ENCODE measurements at regions not wholly inside any gene's neighbourhood (a gene's known extent, or its start where the extent isn't known, plus 50 kb on each side); places are given as distances from the start of the nearest gene placed in this dataset.

DNA sequence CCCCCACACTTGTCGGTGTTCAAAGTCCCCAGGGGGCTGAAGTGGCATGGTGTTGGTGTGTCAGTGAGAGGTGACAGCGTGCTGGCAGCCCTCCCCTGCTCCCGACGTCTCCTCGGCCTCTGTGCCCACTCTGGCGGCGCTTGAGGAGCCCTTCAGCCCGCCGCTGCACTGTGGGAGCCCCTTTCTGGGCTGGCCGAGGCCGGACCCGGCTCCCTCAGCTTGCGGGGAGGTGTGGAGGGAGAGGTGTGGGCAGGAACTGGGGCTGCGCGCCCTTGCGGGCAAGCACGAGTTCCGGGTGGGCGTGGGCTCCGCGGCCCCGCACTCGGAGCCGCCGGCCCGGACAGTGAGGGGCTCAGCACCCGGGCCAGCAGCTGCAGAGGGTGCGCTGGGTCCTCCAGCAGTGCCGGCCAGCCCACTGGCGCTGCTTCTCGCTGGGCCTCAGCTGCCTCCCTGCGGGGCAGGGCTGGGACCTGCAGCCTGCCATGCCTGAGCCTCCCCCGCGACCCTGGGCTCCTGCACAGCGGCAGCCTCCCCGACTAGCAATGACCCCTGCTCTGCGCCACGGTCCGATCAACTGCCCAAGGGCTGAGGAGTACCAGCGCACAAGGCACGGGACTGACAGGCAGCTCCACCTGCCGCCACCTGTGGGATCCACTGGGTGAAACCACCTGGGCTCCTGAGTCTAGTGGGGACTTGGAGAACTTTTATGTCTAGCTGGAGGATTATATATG, 224.1 kb upstream of the RIOK2 start:
- DNase-seq: no peak

DNA sequence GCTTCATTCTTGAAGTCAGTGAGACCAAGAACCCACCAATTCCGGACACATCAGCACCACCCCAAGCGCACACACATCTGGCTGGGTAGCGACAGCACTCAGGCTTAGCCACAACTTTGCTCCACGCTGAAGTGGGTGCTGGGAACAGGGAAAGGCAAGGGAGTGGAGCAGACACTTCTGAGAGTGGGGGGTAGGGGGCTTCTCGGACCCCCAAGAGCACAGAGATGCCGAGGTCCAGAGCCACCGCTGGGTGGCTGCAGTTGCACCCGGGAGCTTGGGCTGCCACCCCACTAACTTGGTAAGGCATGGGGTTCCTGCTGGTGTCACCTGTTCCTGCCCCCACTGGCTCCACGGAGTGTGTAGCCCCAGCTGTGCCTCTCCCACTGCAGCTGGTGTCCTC, 225.3 kb upstream of the RIOK2 start:
- DNase-seq: no peak

GRCh38 chr5:97412959-97413358, 229.9 kb upstream of the RIOK2 start:
- DNase-seq: no peak

DNA sequence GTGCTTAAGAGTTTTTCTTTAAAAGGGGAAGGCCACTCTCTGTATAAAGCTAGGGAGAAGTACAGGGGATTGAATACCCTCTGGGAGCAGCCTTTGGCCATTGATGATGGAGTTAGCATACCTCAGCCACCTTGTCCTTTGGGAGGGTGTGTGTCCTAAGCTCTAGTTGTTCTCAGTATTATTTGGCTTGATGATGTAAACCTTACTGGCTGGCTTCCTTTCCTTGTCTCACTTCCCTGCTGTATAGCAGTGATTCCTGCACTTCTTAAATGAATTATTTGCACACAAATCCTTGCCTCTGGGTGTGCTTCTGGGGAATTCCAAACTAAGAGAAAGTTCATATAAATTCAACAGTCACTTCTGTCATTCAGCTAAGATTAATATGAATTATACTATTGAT, 234.9 kb upstream of the RIOK2 start:
- DNase-seq: no peak

DNA sequence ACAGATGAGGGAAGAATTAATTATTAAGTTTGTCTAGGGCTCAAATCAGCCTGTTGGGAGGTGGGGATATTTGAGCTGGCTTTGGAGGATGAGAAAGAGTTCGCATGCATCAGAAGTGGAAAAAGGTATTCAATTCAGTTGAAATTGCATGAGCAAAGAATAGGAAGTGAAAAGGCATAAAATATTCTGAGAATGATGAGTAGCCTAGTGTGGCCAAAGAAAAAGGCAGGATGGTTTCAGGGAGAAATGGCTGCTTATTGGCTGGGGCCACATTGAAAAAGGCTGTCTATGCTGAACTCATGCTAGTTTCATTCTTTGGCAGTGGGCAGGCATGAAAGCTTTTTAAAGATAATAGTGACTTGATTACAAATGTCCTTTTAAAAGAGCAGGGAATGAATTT, 235.4 kb upstream of the RIOK2 start:
- no peak for DNase-seq

DNA sequence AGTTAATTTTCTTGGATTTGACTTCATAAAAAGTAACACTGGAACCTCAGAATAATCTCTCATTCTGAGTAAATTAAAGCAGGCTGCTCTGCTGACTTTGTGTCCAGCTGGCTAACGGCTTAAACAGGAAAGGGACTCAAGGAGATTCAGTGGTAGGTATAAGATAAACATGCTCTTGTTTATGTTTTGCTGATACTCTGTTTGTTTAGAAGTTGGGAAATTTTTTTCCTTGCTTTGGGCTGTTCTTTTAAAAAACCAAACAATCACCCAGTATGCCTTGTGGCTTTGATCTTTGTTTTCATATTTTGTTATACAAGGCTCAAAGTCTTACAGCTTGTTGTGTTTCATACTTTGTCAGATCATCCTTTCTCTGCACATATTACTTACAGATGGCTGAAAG, 237.6 kb upstream of the RIOK2 start:
- no peak for DNase-seq

- DNase-seq: no peak
These were observed 239.6 kb upstream of the RIOK2 start for GRCh38 chr5:97422678-97423077.

DNA sequence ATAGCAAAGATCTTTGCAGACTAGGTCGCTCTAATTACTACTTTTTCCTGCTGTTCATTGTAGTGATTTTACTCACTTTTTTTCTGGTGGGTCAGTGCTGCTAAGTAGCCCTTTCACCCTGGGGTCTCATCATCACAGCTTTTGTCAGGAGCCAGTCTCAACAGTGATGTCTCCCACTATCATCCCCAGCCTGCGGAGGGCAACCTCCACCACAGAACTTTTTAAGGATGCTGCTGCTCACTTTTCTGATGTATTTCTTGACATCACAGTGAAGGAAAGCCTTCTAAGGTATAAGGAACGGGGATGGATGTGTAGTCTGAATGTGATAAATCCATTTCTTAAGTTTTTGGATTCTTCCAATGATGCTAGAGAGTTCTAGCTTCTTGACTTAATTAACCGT, 242.5 kb upstream of the RIOK2 start:
- no peak for DNase-seq

DNA sequence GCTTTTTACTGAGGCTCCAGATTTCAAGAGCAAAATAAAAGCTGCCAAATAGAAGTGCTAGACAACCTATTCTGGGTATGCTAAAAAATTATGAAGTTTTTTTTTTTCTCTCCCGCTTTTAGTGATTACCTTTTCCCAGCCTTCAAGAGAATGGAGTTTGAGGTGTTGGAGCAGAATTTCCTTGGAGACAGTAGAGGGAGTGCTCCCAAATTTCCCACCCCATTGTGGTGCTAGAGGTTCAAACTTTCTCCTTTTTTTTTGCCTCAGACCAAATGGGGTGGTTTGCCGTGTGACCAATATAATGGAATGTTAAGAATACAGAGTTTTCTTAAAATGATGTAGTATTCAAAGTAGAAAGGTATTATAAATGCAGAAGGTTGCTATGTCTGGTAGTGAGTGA, 244.2 kb upstream of the RIOK2 start:
- DNase-seq: no peak

DNA sequence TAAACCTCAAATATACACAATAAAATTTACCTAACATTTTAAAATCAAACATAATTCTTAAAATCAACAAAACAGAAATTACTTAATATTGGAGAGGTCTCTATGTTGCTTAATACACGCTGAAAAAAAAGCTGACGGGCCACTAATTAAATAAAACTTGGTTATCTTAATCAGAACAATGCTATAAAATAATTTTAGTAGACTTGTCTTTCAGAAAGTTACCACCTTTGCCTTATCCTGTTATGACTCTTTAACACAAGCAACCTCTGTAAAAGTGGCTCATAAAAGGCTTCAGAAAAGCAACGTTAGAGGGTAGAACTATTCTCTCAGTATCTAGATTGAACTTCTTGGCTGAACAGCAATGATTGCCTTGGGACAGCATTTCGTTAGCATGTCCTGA, 251.0 kb upstream of the RIOK2 start:
- DNase-seq: no peak

GRCh38 chr5:97436405-97436804, 253.4 kb upstream of the RIOK2 start:
- DNase-seq: no peak

- no peak for DNase-seq
These were observed 260.7 kb upstream of the RIOK2 start for GRCh38 chr5:97443740-97444139.

- no peak for DNase-seq
These were observed 266.1 kb upstream of the RIOK2 start for GRCh38 chr5:97449172-97449571.

DNA sequence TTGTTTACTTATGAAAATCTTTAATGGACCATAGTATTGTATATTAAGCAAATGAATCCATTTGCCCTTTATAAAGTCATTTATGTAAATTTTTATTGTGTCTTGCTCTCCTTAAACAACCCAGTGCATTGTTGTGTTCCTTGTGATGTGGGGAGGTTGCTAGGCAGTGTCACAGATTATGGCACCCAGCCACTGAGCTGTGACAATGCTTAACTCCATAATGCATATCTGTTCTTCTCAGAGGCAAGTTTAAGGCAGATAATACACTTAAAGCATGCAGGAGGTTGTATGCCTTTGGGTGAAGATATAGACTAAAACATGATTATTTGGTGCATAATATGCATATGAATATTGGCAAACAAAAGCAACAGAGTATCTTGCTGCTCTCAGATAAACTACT, 269.6 kb upstream of the RIOK2 start:
- no peak for DNase-seq

DNA sequence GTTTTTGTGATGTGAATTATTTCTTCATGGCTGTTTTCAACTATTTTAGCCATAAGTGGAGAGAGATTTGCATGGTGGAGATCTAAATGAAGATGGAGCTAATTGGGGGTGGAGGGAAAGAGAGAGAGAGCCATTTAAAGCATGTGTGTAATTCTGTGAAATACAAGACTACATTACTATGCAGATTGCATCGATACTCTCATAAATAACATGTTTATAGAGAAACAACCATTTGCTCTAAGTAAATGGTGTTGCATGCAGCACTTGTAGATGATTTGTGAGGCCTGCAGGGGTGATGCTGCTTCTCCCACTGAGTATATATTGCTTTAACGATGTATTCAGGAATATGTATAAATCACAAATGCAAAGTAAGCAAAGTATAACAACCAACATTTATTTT, 270.2 kb upstream of the RIOK2 start:
- no peak for DNase-seq

- DNase-seq: no peak
These were observed 271.0 kb upstream of the RIOK2 start for GRCh38 chr5:97454015-97454414.

DNA sequence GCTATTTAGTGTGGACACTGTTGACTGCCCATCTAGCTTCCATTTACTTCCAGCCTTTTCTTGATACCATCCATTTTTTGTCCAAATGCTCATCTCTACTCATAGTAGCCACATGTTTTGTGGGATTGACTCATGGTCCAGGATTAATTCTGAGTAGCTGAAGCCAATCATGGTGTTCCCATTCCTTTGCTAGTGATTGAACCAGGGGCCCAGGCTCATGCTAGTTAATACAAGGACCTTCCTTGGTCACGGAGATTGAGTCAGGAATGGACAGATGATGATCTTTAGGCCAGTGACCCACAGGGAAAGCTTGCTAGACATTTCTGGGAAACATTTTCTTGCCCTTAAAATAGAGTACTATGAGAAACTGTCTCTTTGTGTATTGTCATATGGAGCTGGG, 272.9 kb upstream of the RIOK2 start:
- DNase-seq: no peak

DNA sequence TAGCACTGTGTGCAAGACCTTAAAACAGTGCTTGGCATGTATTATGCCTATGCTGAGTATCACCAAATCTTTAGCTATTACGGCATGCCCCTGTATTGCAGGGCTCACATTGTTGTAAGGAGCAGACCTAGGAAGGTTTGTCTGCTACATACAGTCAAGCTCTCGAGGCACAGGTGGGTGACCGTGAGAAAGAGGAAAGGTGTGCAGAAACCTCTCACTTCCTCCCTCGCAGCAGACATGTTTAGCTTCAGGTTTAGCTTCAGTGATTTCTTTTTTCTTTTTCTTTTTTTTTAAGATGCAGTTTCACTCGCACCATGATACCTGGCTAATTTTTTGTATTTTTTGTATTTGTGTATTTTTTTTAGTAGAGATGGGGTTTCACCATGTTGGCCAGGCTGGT, 275.8 kb upstream of the RIOK2 start:
- DNase-seq: no peak

DNA sequence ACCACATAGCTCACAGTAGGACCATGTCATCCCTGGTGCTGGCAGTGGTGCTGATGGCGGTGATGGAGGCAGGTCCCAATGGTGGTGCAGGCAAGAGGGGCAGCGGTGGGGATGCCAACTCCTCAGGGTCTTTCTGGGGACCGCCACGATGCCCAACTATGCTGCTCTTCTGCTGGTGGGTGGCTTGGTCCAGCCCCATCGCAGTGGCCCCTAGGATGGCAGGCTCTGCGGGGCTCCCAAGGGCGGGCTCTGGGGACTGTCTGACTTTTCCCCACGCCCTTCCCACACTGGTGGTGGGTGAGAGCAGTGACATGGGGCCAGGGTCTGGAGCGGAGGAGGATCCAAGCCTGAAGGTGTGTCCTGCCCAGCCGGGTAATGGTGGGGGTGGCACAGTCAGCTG, 288.9 kb upstream of the RIOK2 start:
- DNase-seq: no peak

- DNase-seq: no peak
These were observed 292.8 kb upstream of the RIOK2 start for GRCh38 chr5:97475847-97476246.

DNA sequence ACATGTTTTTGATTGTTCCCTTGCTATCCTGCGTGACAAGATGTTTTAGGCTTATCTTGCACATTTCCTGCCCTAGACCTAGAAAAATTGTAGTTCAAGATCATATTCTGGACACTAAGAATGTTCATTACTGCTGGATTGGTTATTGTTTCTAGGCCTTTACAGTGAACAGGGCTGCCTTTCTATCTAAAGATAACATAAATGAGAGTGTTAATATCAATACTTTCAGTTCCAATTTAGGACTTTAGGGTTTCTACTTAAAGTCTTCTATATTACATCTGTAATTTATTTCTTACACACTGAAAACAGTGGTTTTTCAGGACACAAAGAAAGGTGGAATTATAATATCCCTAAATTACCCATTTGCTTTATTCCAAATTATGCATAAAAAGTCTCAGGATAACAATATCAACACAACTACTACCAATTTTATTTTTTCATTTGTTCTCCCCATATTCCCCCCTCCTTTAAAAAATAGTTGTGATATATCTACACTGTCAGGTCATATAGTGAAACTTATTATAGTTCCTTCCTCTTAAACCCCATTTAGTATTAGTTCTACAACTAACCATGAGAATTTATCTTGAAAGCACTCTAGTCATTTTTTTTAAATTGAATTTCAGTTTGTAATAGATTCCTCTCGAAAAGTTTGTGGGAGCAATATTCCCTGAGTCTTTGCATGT, 293.9 kb upstream of the RIOK2 start:
- DNase-seq: no peak

- no peak for DNase-seq
These were observed 295.4 kb upstream of the RIOK2 start for GRCh38 chr5:97478483-97478882.

DNA sequence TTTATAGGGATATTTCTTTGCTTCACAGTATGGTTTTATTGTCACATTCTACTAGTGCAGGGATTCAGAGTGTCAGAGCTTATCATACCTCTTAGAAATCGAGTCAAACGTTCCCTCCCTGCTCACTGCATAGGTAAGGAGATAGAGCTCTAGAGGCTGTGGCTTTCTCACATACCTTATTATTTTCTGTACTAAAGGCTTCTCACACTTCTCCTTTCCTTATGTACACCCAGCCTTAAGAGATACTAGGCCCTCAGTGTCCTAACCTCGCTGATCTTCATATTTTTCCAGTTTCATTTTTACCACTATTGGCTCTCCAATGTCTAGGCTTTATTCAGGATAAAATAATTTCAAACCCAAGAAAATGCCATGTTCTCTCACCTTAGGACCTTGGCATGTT, 297.3 kb upstream of the RIOK2 start:
- no peak for DNase-seq

GRCh38 chr5:97488126-97488668, 305.1 kb upstream of the RIOK2 start:
- DNase-seq: no peak

Data from SIG-M5 (cell line).